ENCODE measurements at regions not wholly inside any gene's neighbourhood (a gene's known extent, or its start where the extent isn't known, plus 50 kb on each side); places are given as distances from the start of the nearest gene placed in this dataset.

DNA sequence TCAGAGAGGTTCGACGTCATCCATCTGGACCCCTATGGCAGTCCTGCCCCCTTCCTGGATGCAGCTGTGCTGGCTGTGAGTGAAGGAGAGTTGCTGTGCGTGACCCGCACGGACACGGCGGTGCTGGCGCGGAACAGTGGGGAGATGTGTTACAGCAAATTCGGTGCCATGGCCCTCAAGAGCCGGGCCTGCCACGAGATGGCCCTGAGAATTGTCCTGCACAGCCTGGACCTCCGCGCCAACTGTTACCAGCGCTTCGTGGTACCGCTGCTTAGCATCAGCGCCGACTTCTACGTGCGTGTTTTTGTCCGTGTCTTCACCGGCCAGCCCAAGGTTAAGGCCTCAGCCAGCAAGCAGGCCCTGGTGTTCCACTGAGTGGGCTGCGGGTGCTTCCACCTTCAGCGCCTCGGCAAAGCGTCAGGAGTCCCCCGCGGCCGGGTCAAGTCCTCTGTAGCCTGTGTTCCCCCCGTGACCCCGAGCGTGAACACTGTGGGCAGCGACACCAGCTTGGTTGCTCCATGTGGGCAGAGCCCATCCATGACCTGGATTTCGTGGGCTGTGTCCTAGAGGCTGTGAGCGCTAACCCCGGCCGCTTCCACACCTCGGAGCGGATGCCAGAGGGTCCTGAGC, 186.7 kb upstream of the SLITRK2 start:
- Histone ChIP-seq H3K9me2 (replicated peaks; ENCODE audit: insufficient read depth, low read length) (no peaks in the 10 kb centered on the region), H3K9me3 (replicated peaks; ENCODE audit: insufficient read depth, low read length) (no peaks in the 10 kb centered on the region), H3K27ac (ENCODE audit: low read length) (no peak overlapping the region), H3K4me2 (ENCODE audit: low read depth, low read length) (no peak overlapping the region), H3K79me2 (ENCODE audit: low read length) (no peaks in the 10 kb centered on the region), H2AFZ (ENCODE audit: low read length) (no peak overlapping the region), H3K4me1 (ENCODE audit: low read length) (no peaks in the 10 kb centered on the region), H3K9ac (ENCODE audit: low read length) (no peak overlapping the region), H4K20me1 (ENCODE audit: insufficient read depth, low read length) (no peaks in the 10 kb centered on the region), H3K27me3 (replicated peaks; ENCODE audit: insufficient read depth, low read length) (no peaks in the 10 kb centered on the region), H3K36me3 (replicated peaks; ENCODE audit: insufficient read depth, low read length) (no peaks in the 10 kb centered on the region), H3K4me3 (ENCODE audit: low read length) (no peak overlapping the region), H3F3A (ENCODE audit: insufficient read depth, low read length) (no peaks in the 10 kb centered on the region)
- TF ChIP-seq EZH2 (optimal IDR thresholded peaks at IDR 0.05; ENCODE audit: low read depth, low read length) (no peak), EZH2phosphoT487 (IDR thresholded peaks at IDR 0.05; ENCODE audit: low read length) (no peak)
- TF ChIP-seq, protein P1, sequence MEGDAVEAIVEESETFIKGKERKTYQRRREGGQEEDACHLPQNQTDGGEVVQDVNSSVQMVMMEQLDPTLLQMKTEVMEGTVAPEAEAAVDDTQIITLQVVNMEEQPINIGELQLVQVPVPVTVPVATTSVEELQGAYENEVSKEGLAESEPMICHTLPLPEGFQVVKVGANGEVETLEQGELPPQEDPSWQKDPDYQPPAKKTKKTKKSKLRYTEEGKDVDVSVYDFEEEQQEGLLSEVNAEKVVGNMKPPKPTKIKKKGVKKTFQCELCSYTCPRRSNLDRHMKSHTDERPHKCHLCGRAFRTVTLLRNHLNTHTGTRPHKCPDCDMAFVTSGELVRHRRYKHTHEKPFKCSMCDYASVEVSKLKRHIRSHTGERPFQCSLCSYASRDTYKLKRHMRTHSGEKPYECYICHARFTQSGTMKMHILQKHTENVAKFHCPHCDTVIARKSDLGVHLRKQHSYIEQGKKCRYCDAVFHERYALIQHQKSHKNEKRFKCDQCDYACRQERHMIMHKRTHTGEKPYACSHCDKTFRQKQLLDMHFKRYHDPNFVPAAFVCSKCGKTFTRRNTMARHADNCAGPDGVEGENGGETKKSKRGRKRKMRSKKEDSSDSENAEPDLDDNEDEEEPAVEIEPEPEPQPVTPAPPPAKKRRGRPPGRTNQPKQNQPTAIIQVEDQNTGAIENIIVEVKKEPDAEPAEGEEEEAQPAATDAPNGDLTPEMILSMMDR (IDR thresholded peaks at IDR 0.05; ENCODE audit: low read length), result no peak
- no peak for DNase-seq

DNA sequence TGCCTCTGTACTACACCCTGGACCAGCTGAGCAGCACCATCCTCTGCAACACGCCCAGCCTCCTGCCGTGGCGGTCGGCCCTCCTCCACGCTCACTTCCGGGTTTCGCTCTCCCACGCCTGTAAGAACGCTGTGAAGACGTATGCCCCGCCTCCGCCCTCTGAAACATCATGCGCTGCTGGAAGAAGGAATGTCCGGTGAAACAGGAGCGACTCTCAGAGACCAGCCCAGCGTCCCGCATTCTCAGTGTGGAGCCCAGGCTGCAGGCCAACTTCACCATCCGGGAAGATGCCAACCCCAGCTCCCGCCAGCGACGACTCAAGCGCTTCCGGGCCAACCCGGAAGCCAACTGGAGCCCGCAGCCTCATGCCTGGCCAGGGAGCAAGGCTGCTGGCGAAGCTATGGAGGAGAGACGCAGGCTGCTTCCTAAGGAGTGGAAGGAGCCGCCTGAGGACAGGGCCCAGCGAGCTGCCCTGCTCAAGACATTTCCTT, 186.1 kb upstream of the SLITRK2 start:
- Histone ChIP-seq H3F3A (ENCODE audit: insufficient read depth, low read length) (no peaks in the 10 kb centered on the region), H3K79me2 (ENCODE audit: low read length) (no peaks in the 10 kb centered on the region), H3K9ac (ENCODE audit: low read length) (no peak overlapping the region), H3K4me3 (ENCODE audit: low read length) (no peak overlapping the region), H3K36me3 (replicated peaks; ENCODE audit: insufficient read depth, low read length) (no peaks in the 10 kb centered on the region), H3K9me3 (replicated peaks; ENCODE audit: insufficient read depth, low read length) (no peaks in the 10 kb centered on the region), H3K27ac (ENCODE audit: low read length) (no peak overlapping the region), H2AFZ (ENCODE audit: low read length) (no peak overlapping the region), H3K4me1 (ENCODE audit: low read length) (no peaks in the 10 kb centered on the region), H3K4me2 (ENCODE audit: low read depth, low read length) (no peak overlapping the region), H4K20me1 (ENCODE audit: insufficient read depth, low read length) (no peaks in the 10 kb centered on the region), H3K9me2 (replicated peaks; ENCODE audit: insufficient read depth, low read length) (no peaks in the 10 kb centered on the region), H3K27me3 (replicated peaks; ENCODE audit: insufficient read depth, low read length) (no peaks in the 10 kb centered on the region)
- no peak for DNase-seq
- TF ChIP-seq EZH2 (optimal IDR thresholded peaks at IDR 0.05; ENCODE audit: low read depth, low read length) (no peak), EZH2phosphoT487 (IDR thresholded peaks at IDR 0.05; ENCODE audit: low read length) (no peak)
- TF ChIP-seq, protein P1 (IDR thresholded peaks at IDR 0.05; ENCODE audit: low read length), result no peak

- TF ChIP-seq, protein P1 (IDR thresholded peaks at IDR 0.05; ENCODE audit: low read length), result no peak
- TF ChIP-seq EZH2 (optimal IDR thresholded peaks at IDR 0.05; ENCODE audit: low read depth, low read length) (no peak), EZH2phosphoT487 (IDR thresholded peaks at IDR 0.05; ENCODE audit: low read length) (no peak)
- H3K4me1 ChIP-seq (ENCODE audit: low read length), result no peaks in the 10 kb centered on the region
- H3K9ac ChIP-seq (ENCODE audit: low read length), result no peak overlapping the region
- no peaks in the 10 kb centered on the region for H3K36me3 ChIP-seq (replicated peaks; ENCODE audit: insufficient read depth, low read length)
- no peak for DNase-seq
- H3K27me3 ChIP-seq (replicated peaks; ENCODE audit: insufficient read depth, low read length), result no peaks in the 10 kb centered on the region
- H3K79me2 ChIP-seq (ENCODE audit: low read length), result no peaks in the 10 kb centered on the region
- no peak overlapping the region for H3K4me2 ChIP-seq (ENCODE audit: low read depth, low read length)
- H3F3A ChIP-seq (ENCODE audit: insufficient read depth, low read length), result no peaks in the 10 kb centered on the region
- no peak overlapping the region for H3K27ac ChIP-seq (ENCODE audit: low read length)
- no peak overlapping the region for H2AFZ ChIP-seq (ENCODE audit: low read length)
- no peak overlapping the region for H3K4me3 ChIP-seq (ENCODE audit: low read length)
- H3K9me3 ChIP-seq (replicated peaks; ENCODE audit: insufficient read depth, low read length), result no peaks in the 10 kb centered on the region
- no peaks in the 10 kb centered on the region for H3K9me2 ChIP-seq (replicated peaks; ENCODE audit: insufficient read depth, low read length)
- no peaks in the 10 kb centered on the region for H4K20me1 ChIP-seq (ENCODE audit: insufficient read depth, low read length)
Measured at GRCh38 chrX:145654486-145654885, 163.1 kb upstream of the SLITRK2 start.
